IMR-90 (cell line): ENCODE measurements at regions not wholly inside any gene's neighbourhood (a gene's known extent, or its start where the extent isn't known, plus 50 kb on each side); places are given as distances from the start of the nearest gene placed in this dataset.

ENCODE experiments used
- ATAC-seq: fragments of 200-7000 bp; cut with Tn5 transposase; 2 replicates; pipeline ENCODE4 v1.9.1; 2020; ENCODE audit warnings: low read depth, mild to moderate bottlenecking, moderate library complexity
- BruUV-seq: library from RNA; stranded (reverse); fragments of 400-500 nt; replicated peaks from 2 replicates; lab custom pipeline; 2021; lab: Mats Ljungman, UMichigan
- CTCF ChIA-PET: fragments of 300-600 bp; formaldehyde crosslinking; extraction: SDS; loops from one replicate; lab custom pipeline; 2021; ENCODE audit warnings: antibody characterized with exemption; lab: Yijun Ruan, JAX
- POLR2A ChIA-PET: fragments of 300-600 bp; sonication (Branson Sonifier 250); formaldehyde crosslinking; loops from one replicate; lab custom pipeline; 2022; ENCODE audit warnings: antibody characterized with exemption; ENCODE audit not compliant: unreplicated experiment; lab: Charles Lee
- DNase-seq: peaks from one replicate; pipeline ENCODE4 v3.0.0; 2013
- H2AFZ ChIP-seq: replicated peaks from 2 replicates; pipeline ENCODE3; 2013; ENCODE audit warnings: low read length, mild to moderate bottlenecking; ENCODE audit not compliant: poor library complexity
- H2AK5ac ChIP-seq: 2 replicates; pipeline ENCODE4 v1.6.1; 2013; ENCODE audit warnings: low read depth, low read length, inconsistent platforms
- H2AK9ac ChIP-seq: replicated peaks from 2 replicates; pipeline ENCODE3; 2013; ENCODE audit warnings: mild to moderate bottlenecking, low read depth, low read length, moderate library complexity; ENCODE audit not compliant: poor library complexity
- H2BK120ac ChIP-seq: 2 replicates; pipeline ENCODE4 v1.6.1; 2013; ENCODE audit warnings: low read depth, low read length, inconsistent platforms
- H2BK15ac ChIP-seq: 3 replicates; pipeline ENCODE4 v1.6.1; 2013; ENCODE audit warnings: low read depth, low read length, inconsistent platforms
- H2BK20ac ChIP-seq: 2 replicates; pipeline ENCODE4 v1.6.1; 2013; ENCODE audit warnings: low read depth, mild to moderate bottlenecking, inconsistent platforms, low read length, moderate library complexity
- H2BK5ac ChIP-seq: 2 replicates; pipeline ENCODE4 v1.6.1; 2013; ENCODE audit warnings: mild to moderate bottlenecking, low read depth, low read length, inconsistent platforms; ENCODE audit not compliant: poor library complexity, severe bottlenecking
- H3K14ac ChIP-seq: replicated peaks from 2 replicates; pipeline ENCODE4 v1.6.1; 2013; ENCODE audit warnings: low read depth, low read length, inconsistent platforms
- H3K18ac ChIP-seq: 2 replicates; pipeline ENCODE4 v1.6.1; 2013; ENCODE audit warnings: low read depth, low read length, control low read depth
- H3K23ac ChIP-seq: 2 replicates; pipeline ENCODE4 v1.6.1; 2013; ENCODE audit warnings: low read depth, low read length, inconsistent platforms
- H3K27ac ChIP-seq: 2 replicates; pipeline ENCODE4 v1.5.1; 2013; ENCODE audit warnings: mild to moderate bottlenecking, control low read depth, low read length; ENCODE audit not compliant: insufficient read depth
- H3K27me3 ChIP-seq: 2 replicates; pipeline ENCODE4 v1.6.1; 2013; ENCODE audit warnings: low read length; ENCODE audit not compliant: control insufficient read depth, insufficient read depth
- H3K36me3 ChIP-seq: 2 replicates; pipeline ENCODE4 v1.6.1; 2013; ENCODE audit warnings: low read length, mixed read lengths; ENCODE audit not compliant: control insufficient read depth, insufficient read depth
- H3K4ac ChIP-seq: 2 replicates; pipeline ENCODE4 v1.6.1; 2013; ENCODE audit warnings: low read depth, low read length, inconsistent platforms
- H3K4me1 ChIP-seq: 2 replicates; pipeline ENCODE4 v1.6.1; 2013; ENCODE audit warnings: low read length, mixed read lengths; ENCODE audit not compliant: control insufficient read depth, insufficient read depth
- H3K4me2 ChIP-seq: 2 replicates; pipeline ENCODE4 v1.6.1; 2013; ENCODE audit warnings: low read depth, mild to moderate bottlenecking, control low read depth, low read length, moderate library complexity
- H3K4me3 ChIP-seq: 2 replicates; pipeline ENCODE4 v1.5.1; 2013; ENCODE audit warnings: low read depth, mild to moderate bottlenecking, control low read depth, low read length, moderate library complexity; ENCODE audit not compliant: insufficient read depth
- H3K56ac ChIP-seq: 2 replicates; pipeline ENCODE4 v1.6.1; 2013; ENCODE audit warnings: low read length, inconsistent platforms; ENCODE audit not compliant: insufficient read depth; ENCODE audit errors: extremely low read depth
- H3K79me1 ChIP-seq, 2 experiments: 2 replicates each; pipeline ENCODE4 v1.6.1; 2013; ENCODE audit warnings: low read length in 2 of 2, inconsistent platforms in 1 of 2, low read depth in 1 of 2
- H3K9ac ChIP-seq: 2 replicates; pipeline ENCODE4 v1.6.1; 2013; ENCODE audit warnings: low read depth, low read length, control low read depth
- H3K9me1 ChIP-seq: 2 replicates; pipeline ENCODE4 v1.6.1; 2013; ENCODE audit warnings: low read length, inconsistent platforms; ENCODE audit not compliant: insufficient read depth
- H3K9me3 ChIP-seq: 2 replicates; pipeline ENCODE4 v1.6.1; 2013; ENCODE audit warnings: low read length; ENCODE audit not compliant: control insufficient read depth, insufficient read depth
- H4K20me1 ChIP-seq: 2 replicates; pipeline ENCODE4 v1.6.1; 2013; ENCODE audit warnings: low read length, inconsistent platforms; ENCODE audit not compliant: insufficient read depth
- H4K5ac ChIP-seq: 2 replicates; pipeline ENCODE4 v1.6.1; 2013; ENCODE audit warnings: mild to moderate bottlenecking, low read depth, low read length, control low read depth
- H4K8ac ChIP-seq, 2 experiments: 2 replicates each; pipeline ENCODE4 v1.6.1; 2013; ENCODE audit warnings: low read depth in 2 of 2, low read length in 2 of 2, control low read depth in 1 of 2, inconsistent platforms in 1 of 2
- H4K91ac ChIP-seq: 2 replicates; pipeline ENCODE4 v1.6.1; 2013; ENCODE audit warnings: low read depth, low read length, inconsistent platforms; ENCODE audit not compliant: insufficient read depth
- MAFK ChIP-seq: IDR thresholded peaks from 2 replicates; pipeline ENCODE4 v1.6.1; 2012; ENCODE audit warnings: low read depth, low read length, improper control_type of control experiment
- RCOR1 ChIP-seq: IDR thresholded peaks from 2 replicates; pipeline ENCODE4 v1.6.1; 2012; ENCODE audit warnings: mild to moderate bottlenecking, low read length, improper control_type of control experiment; ENCODE audit not compliant: insufficient replicate concordance
- dilution Hi-C: fragments of 300-500 bp; cut with HindIII; formaldehyde crosslinking; loops from one replicate; pipeline ENCODE4 v1.14.3; 2018; ENCODE audit warnings: low sequenced_read_pairs; ENCODE audit not compliant: unreplicated experiment
- in situ Hi-C: fragments of 300-500 bp; cut with MboI; formaldehyde crosslinking; loops from 3 replicates; pipeline ENCODE4 v1.14.3; 2019; ENCODE audit warnings: low sequenced_read_pairs, inconsistent platforms, mixed read lengths
- intact Hi-C: fragments of 100-400 bp; cut with micrococcal nuclease; formaldehyde crosslinking; loops from 2 replicates; pipeline ENCODE4 v1.10.0; 2022

DNA sequence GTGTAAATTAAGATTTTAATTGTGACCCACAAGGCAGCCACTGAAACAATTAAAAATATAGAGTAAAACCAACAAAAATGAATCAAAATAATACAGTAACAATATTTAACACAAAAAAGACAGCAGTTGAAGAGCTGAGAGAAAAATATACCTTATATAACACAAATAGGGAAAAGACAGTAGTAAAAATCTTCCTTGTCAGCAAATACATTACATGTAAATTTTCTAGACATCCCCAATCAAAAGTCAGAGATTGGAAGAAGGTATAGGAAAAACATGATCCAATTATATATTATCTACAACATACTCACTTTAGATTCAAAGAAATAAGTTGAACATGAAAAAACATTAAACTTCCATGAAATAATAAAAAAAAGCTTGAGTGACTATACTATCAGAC is 330.8 kb downstream of the UBE2NL start:
- ATAC-seq (no peak), DNase-seq (no peak)
- in situ Hi-C loops = no loop called here
- intact Hi-C loops = no loop called here
- no peak overlapping the region for H2BK5ac ChIP-seq
- H3K4me2 ChIP-seq = no peak overlapping the region
- H3K9me1 ChIP-seq = no peaks in the 10 kb centered on the region
- H4K20me1 ChIP-seq = no peaks in the 10 kb centered on the region
- no peak overlapping the region for H2AK9ac ChIP-seq
- TF ChIP-seq RCOR1 = no peak
- peak; percentile 16; the same call in 1 of the 2 replicates for TF ChIP-seq MAFK
- no peaks in the 10 kb centered on the region for H3K4me1 ChIP-seq
- no peak overlapping the region for H4K91ac ChIP-seq
- H4K5ac ChIP-seq = no peak overlapping the region
- dilution Hi-C loops = no loop called here
- no peak overlapping the region for H3K23ac ChIP-seq
- H2AFZ ChIP-seq = no peak overlapping the region
- H3K14ac ChIP-seq = no peak overlapping the region
- peaks cover 3% of the 10 kb centered on the region; the same call in 1 of the 2 replicates for H3K9me3 ChIP-seq
- no peak overlapping the region for H2AK5ac ChIP-seq
- H2BK15ac ChIP-seq = no peak overlapping the region
- no peaks in the 10 kb centered on the region for H3K36me3 ChIP-seq
- CTCF ChIA-PET = no interaction called here
- no peaks in the 10 kb centered on the region for H3K27me3 ChIP-seq
- POLR2A ChIA-PET = no interaction called here
- H3K27ac ChIP-seq = no peak overlapping the region
- no peak overlapping the region for H3K18ac ChIP-seq
- no peak overlapping the region for H3K4ac ChIP-seq
- no peak overlapping the region for H4K8ac ChIP-seq
- no peak overlapping the region for H2BK20ac ChIP-seq
- no peak overlapping the region for H3K9ac ChIP-seq
- BruUV-seq = no TSS peak
- no peaks in the 10 kb centered on the region for H3K79me1 ChIP-seq
- H3K56ac ChIP-seq = no peak overlapping the region
- H3K4me3 ChIP-seq = no peak overlapping the region
- no peak overlapping the region for H2BK120ac ChIP-seq
